HG02571 (cell line): ENCODE measurements at regions not wholly inside any gene's neighbourhood (a gene's known extent, or its start where the extent isn't known, plus 50 kb on each side); places are given as distances from the start of the nearest gene placed in this dataset.

Experiments
- ATAC-seq: cut with Tn5 transposase; IDR thresholded peaks from one replicate; pipeline ENCODE4 v1.9.1; 2021; ENCODE audit warnings: mild to moderate bottlenecking, moderate library complexity; ENCODE audit not compliant: unreplicated experiment

DNA sequence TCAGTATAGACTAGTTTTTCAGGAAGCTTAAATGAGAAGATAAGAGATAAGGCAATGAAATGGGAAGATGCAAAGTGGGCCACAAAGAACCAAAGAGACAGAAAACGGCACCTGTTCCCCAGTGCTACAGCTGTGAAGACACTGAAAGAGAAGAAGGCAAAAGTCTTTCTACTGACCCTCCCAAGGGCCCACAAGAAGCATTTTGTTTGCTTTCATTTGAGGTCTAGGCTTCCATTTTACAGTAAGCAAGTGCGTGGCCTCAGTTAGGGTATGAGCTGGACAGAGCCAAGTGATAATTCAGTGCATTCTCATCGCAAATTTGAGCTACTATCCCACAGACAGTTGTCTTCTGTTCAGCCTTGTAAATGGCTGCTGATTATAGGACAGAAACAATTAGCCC, 53.4 kb upstream of the STK17B start:
- no peak for ATAC-seq

DNA sequence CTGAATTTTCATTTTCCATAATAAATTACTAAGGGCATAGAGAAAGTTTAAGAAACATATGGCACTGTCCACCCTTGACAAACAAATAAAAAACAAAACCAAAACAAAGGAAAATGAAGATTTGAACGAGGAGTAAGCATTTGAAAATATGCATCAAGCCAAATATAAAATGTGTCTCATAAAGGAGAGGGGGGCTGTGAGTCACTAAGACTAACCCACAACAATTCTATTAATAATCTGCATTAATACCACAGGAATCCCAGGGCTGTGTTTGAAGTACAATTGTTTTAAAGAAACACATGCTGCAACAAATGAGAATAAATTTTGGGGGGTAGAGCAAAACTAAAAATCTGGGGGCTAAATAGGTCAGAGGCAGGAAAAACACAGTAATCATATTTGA, 53.8 kb upstream of the STK17B start:
- ATAC-seq = no peak

DNA sequence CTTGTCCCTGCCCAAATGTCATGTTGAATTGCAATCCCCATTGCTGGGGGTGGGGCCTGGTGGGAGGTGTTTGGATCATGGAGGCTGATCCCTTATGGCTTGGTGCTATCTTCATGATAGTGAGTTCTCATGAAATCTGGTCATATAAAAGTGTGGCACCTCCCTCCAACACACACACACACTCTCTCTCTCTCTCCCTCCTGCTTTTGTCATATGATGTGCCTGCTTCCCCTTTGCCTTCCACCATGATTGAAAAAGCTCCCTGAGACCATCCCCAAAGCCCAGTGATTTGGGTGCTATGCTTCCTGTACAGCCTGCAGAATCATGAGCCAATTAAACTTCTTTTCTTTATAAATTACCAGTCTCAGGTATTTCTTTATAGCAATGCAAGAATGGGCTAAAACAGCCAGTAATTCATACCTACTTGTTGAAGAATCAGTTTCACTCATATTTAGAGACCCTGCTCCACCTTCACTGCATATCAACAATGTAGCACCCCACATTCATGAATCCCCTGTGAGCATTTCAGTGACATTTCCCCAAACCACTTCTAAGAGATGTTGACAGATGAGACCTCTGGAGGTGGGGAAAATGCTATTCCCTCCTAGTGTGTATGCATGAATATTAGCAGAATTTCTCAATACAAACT, 54.8 kb upstream of the STK17B start:
- ATAC-seq = no peak

DNA sequence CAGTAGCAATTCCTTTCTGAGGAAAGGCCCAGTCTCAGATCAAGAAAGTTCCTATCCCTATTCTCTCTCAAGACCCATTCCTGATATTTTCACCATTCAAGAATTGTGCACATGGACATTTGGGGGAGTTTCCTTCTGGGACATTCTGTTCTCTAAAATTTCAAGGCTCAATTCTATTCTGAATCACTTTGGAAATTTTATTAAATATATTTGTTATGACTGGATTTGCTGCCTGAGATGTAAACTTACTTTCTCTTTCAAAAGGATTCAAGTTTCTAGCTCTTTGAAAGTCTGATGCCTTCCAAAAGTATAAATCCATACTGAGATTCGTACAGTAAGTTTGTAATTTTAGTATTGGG, 55.3 kb upstream of the STK17B start:
- no peak for ATAC-seq

DNA sequence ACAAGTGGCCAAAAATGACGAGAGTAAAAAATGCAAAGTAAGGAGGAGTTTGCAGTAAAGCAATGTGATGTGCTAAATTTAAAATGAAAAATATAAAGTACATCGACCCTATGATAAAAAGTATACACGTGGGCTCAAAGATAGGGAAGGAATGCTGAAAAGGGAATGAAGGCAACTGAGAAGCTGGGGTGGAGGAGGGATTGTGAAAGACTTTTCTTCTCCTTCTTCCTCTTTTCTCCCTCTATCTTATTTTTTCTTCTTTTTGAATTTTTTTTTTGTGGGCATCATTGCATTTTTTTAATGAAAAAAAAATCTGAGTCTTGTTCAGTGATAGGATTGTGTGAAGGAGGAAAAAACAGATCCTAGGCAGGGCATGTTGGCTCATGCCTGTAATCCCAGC, 57.6 kb upstream of the STK17B start:
- ATAC-seq = no peak

DNA sequence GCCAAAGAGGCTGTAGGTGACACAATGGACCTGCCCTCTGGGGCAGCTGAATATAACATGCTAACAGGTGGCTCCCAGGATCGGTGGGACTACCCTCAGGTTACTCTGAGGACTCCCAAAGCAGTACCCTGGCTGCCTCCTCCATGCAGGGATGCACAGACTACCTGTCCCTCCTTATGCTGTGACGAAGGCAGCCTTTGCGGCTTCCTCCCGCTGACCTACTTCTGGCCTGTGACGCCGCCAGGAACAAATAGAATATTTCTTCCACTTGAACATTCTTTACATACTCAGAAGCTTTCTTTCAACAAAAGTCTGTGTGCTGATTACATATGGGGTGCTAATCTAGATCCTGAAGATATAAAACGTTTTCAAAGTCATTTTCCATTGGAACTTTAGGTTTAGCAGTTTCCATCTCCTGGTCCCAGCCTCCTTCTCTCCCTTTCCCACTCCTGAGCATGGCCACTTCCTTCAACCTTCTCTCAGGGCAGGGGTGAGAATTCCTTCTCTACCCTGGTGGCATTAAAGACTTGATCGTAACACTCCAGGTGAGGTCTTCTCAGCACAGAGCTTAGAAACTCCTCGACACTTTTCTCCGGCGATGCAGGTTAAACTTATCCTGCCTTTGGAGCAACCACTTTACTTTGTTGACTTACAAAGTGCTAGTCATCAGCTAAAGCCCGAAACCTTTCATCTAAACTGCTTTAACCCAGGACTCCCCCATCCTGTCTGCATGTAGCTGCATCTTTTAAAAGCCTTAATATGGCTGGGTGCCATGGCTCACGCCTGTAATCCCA, 58.9 kb upstream of the STK17B start:
- ATAC-seq = no peak

DNA sequence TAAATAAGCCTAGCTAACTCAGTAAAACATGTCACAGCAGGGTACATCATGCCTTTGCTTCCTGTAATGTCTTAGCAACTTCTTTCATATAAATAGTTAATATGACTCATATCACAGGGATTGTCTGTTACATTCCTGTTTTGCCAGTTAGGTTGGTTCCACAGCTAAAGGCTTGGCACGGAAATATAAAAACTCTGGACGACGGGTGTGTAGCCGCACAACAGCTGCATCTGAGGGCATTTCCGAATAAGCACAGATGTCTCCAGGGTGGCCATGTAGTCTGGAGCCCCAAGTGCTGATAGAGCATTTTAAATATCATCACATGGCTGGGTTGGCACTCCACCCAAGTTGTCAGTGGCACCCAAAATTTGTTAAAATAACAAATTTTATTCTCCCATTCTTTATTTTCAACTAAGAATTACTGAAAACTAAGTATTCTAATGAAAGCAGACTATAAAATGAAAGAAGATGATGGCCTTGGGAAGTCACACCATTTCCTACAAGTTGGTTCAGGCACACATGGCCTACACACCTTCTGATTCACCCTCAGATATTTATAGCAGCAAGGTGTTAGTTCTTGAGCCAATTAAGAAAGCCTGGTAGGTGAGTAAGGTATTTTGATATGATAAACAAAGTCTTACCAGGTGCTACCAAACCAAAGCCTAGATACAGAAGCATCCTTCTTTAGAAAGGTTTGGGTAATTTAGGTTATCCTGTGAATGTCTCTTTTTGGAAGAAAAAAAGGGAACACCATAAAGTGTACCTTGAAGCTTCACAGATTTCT, 61.8 kb upstream of the STK17B start:
- peak; percentile 6 for ATAC-seq

DNA sequence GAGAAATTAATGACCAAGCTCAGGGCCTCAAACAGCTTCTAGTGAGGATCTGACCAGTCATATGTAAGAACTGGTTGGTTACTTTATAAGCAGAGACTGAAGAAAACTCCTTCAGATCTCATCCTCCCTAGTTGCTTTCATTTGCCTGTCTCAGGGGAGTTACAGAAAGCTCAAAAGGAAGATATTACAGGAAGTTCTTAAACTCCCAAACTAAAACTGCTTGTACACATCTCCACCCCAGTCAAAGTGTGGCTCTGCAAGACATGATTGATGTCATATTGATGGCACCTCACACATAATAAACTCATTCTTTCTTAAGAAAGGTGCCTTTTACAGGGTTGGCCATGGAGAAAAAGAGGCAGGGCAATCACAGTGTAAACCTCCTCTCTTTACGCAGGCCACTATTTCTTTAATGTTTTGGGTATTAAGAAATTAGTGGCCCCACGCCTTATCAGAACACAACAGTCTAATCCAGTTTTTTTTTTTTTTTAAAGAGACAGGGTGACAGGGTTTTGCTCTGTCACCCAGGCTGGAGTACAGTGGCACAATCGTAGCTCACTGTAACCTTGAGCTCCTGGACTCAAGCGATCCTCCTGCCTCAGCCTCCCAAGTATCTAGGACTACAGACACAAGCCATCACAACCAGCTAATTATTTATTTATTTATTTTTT, 62.6 kb upstream of the STK17B start:
- ATAC-seq = peak; percentile 55

DNA sequence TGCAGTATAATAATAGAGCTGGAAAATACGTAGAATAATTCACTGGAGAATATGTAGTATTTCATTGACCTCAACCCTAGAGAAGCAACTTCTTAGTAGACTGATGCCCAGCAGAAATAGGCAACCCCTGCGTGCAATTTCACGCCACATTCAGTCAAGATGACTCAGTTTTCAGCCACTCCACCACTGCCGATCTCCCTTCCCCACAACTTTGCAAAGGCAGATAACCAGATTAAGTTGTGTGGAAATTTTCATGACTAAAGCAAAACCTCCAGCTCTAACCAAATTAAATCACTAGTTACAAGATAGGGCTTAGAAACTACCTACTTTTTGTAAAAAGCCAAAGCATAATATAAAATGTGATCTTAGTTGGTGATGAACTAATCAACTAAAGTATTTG, 63.3 kb upstream of the STK17B start:
- no peak for ATAC-seq

DNA sequence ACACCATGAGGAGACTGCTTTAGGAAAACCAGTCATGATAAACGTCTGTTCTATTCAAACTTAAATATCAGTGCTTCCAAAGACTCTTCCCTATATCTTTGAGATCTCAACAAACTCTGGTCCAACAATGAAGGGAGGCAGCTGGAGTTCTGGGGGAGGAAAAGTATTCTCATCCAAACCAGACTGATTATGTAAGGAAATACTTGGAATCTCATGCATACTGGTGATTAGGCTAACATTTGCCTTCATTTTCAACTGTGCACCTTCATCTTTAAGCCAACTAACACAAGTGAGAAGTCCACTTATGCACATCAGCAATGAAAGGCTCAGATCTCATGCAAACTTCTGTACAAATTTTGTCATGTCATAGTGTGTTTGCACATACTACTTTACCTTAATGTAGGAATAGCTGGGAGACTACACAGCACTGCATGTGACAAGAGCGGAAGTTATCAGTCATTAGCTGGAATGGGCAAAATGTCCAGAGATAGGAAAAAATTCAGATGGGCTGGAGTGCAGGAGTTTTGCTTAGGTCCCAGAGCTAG, 67.5 kb upstream of the STK17B start:
- no peak for ATAC-seq

DNA sequence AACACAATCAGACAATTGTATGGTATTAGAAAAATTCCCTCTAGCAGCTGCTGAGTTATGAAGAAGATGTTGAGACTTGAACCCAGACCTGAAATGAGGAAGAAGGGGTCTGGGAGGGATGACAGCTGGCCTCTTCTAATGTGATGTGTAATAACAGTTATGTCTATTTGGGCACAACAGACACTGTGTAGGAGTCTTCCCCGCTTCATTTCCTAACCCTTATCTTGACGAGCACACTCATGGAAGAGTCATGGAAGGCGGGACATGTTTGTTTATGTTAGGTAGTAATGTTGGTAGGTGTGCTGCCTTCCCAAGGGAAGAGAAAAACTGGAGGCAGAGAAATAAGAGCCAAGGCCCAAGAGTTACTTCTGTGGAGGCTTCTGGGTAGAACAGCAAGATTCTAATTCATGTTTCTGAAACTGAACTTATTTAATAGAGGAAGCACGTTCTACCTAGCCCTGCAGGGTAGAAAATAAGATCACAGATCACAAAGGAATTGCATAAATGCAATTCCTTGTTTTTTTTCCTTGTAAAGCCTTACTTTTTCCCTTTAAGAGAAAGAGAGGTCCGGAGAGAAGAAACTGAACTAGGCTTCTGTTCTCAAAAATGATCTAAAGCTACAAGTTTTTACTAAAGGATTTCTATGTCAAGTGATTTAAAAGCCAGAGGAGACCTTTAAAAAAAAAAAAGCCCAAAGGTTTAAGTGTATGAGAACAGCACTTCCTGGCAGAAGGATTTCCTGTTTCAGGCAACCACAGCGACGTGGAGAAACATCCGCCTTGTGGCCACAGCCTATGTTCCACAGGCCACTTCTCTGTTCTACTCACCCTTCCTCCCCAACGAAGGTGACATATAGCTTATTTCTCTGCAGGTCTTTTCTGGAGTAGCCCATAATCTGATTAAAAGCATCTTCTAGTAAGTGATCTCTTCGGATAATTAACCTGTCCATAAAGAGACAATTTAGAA, 68.5 kb upstream of the STK17B start:
- ATAC-seq = peak; percentile 76

DNA sequence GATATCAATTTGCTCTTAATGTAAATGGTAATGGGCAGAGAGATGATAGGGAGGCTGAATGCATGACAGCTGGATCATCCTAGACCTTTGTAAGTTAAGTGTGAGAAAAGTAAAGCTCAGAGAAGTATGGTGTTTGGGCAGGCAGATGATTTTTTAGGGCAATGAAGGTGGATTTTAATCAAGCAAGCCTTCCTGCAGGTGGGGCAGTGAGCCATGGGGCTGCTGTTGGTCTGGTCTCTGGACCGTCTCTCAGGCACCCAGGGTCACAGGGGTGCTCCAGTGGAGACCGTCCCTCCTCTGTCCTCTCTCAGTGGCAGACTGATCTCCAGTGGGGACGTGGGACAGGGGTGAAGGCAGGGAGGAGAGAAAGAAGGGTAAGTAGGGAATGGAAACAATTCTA, 69.8 kb upstream of the STK17B start:
- no peak for ATAC-seq

DNA sequence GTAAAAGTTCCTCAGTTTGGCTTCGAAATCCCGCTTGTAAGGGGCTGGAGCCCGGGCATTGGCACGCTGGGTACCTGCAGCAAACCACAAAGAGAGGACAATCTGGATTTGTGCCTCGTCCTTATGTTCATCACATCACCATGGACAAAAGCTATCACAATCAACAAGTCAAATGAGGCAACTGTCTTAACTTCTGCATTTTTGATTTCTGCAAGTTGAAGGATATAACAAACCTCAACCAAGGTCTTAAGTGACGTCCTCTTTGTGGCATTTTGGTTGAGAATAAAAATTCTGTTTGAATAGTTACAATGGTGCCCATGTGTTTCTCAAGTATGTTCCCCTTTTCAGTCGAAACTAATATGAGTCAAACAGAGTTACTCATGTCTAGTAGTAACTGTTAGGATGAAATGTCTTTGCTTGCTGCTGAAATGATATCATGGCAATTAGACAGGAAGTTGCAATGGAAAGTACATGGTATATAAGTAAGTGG, 70.8 kb upstream of the STK17B start:
- peak; percentile 80 for ATAC-seq

DNA sequence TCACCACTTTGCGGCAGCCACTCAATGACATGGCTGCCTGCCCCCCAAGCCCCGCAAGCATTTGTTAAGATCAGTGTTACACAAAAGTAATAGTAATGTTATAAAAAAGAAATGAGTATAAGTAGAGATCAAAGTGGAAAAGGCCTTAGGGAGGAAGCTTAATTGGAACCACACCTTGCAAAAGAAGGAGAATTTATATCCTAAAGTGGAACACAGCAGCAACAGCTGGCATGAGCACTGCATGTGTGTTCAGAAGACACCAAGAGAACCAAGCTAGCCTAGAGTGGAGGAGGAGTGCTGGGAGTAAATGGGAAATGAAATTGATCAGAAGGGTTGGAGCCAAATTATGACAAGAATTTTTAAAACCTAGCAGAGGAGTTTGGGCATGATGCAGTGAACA, 73.1 kb upstream of the STK17B start:
- no peak for ATAC-seq

DNA sequence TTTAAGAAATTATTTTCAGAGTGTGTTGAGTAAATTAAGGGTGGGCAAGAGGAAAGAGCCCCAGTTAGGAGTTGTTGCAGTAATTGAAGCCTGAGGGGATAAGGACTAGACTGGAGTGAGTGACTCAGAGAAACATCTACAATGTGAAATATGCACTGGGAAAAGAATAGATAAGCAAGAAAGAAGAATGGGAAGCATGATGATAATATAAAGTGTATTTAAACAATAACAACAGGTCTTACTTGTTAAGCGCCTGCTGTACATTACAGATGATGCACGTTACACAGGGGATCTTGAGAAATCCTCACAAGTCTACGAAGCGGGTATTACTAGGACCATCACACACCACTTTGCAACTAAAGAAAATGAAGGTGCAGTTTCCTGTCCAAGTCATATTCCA, 73.6 kb upstream of the STK17B start:
- ATAC-seq = no peak

DNA sequence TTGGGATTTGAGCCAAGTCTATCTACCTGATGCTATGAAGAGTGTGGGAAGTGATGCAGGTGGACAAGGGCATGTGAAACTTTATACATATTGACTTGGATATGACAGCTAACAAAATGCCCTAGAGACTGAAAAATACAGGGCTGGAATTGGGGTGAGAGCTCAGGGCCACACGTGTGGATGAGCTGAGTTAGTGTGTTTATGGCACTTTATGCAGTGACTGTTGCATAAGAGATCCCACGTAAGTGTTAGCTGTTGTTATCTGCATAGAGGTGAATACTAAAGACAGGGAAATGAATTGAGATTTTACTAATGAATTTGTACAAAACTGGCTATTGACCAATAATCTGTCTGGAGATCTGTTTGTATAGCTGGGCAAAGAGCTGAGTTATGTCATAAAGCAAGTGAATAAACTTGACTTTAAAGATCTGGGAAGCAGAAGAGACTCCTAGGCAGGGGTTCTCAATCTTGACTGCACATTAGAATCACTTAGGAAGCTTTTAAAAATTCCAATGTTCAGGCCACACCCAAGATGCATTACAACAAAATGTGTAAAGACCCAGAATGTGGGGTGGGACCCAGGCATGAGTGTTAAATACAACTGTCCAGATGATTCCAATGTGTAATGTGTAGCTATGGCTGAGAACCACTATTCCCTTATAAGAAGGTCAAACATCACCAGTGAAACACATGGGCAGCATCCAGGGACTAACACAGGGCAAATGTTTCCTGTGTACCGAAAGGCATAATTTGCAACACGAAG, 74.2 kb upstream of the STK17B start:
- ATAC-seq = no peak

DNA sequence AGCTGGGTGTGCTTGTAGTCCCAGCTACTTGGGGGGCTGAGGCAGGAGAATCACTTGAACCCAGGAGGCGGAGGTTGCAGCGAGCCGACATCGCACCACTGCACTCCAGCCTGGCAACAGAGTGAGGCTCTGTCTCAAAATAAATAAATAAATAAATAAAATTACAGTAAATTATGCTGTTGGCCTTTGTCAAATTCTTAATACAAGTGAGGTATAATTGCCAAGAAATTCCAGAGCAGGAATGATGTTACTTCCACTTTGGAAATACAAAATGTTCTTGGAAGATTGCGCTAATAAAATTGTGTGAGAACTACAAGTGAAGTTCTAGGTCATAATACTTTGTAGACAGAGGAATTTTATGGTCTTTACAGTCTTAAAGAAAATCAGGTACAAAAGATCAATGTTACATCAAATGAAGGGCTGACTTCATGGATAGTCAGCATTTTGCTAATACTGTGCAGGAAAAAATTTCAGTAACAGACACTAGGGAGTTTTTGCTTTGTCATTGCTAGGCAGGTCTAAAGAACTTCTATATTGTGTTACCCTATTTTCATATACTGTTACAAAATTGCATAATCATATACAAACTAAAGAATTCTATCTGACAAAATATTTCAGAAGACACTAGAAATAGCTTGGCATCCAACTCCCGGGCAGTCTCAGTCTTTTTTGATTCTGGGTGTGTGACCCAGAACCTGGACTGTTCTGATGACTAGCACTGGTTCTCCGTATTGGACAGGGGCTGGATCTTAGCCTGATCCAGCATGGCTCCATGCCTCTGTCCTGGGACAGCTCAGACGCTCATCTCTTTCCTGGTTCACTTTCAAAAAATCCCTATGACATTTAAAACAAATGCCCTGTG, 76.0 kb upstream of the STK17B start:
- ATAC-seq = no peak

DNA sequence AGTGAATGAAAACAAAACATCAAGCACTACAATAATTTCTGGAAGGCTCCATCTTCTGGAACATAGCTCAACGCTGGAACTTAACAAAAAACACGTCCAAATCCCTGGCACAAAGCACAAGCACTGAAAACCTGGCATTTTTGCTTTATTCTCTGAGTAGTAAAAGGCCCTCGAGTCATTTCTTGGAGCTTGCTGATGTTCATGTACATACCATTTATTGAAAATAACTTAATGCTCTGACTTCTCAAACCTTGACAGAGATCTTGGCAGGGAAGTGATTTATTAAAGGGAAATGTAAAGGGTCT, 76.5 kb upstream of the STK17B start:
- ATAC-seq = no peak
